Tibial nerve (tissue), 3 donors: ENCODE measurements at regions not wholly inside any gene's neighbourhood (a gene's known extent, or its start where the extent isn't known, plus 50 kb on each side); places are given as distances from the start of the nearest gene placed in this dataset.

Source experiments
- POLR2A ChIP-seq, 2 donors: fragments of 450-650 bp; IDR thresholded peaks; one replicate each; pipeline ENCODE4 v1.6.1; 2017; ENCODE audit warnings: antibody characterized with exemption in 2 of 2, mild to moderate bottlenecking in 2 of 2, moderate library complexity in 2 of 2
- TF ChIP-seq, protein P1 (sequence below), 5 experiments: fragments of 200-600 bp in 3 of 5; fragments of 450-650 bp in 2 of 5; sonication (generic) in 3 of 5; IDR thresholded peaks; one replicate each; pipeline ENCODE4 v1.5.1; 2016 to 2019; ENCODE audit warnings: antibody characterized with exemption in 5 of 5, mild to moderate bottlenecking in 3 of 5, moderate library complexity in 2 of 5

DNA sequence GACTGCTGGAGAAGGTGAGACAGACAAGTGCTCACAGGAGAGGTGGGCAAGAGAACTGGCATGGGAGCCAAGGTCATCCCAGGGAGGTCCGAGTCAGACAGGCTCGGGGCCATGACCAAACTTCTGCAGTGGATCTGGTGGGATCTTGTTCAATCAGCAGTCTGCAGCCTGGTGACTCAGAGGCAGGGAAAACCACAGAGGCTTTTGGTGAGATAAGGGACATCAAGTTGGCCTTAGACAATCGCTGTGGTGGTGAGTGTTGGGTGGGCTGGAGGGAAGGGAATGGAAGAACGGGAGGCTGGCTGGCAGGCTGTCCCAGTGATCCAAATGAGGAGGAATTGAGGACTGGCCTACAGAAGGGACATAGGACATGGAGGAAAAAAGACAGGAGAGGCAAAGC lies 123.8 kb downstream of the TMEM174 start:
- TF ChIP-seq, protein P1, sequence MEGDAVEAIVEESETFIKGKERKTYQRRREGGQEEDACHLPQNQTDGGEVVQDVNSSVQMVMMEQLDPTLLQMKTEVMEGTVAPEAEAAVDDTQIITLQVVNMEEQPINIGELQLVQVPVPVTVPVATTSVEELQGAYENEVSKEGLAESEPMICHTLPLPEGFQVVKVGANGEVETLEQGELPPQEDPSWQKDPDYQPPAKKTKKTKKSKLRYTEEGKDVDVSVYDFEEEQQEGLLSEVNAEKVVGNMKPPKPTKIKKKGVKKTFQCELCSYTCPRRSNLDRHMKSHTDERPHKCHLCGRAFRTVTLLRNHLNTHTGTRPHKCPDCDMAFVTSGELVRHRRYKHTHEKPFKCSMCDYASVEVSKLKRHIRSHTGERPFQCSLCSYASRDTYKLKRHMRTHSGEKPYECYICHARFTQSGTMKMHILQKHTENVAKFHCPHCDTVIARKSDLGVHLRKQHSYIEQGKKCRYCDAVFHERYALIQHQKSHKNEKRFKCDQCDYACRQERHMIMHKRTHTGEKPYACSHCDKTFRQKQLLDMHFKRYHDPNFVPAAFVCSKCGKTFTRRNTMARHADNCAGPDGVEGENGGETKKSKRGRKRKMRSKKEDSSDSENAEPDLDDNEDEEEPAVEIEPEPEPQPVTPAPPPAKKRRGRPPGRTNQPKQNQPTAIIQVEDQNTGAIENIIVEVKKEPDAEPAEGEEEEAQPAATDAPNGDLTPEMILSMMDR (IDR thresholded peaks at IDR 0.05), result no peak
- no peak for TF ChIP-seq POLR2A (IDR thresholded peaks at IDR 0.05)
